Calu3 (cell line): ENCODE measurements at regions not wholly inside any gene's neighbourhood (a gene's known extent, or its start where the extent isn't known, plus 50 kb on each side); places are given as distances from the start of the nearest gene placed in this dataset.

ENCODE experiments used
- BruUV-seq: library from RNA; stranded (reverse); fragments of 400-500 nt; replicated peaks from 2 replicates; lab custom pipeline; 2021; lab: Mats Ljungman, UMichigan
- CTCF ChIA-PET: fragments of 300-600 bp; sonication (Branson Sonifier 250); formaldehyde crosslinking; loops from one replicate; lab custom pipeline; 2022; ENCODE audit warnings: antibody characterized with exemption; lab: Charles Lee
- DNase-seq: peaks from one replicate; pipeline ENCODE4 v3.0.0; 2022
- H3K27ac Mint-ChIP-seq: one replicate; pipeline ENCODE4 v1.8.0; 2022; ENCODE audit warnings: mixed read lengths; ENCODE audit not compliant: unreplicated experiment
- H3K27me3 Mint-ChIP-seq: one replicate; pipeline ENCODE4 v1.8.0; 2022; ENCODE audit warnings: mixed read lengths; ENCODE audit not compliant: unreplicated experiment
- H3K36me3 Mint-ChIP-seq: one replicate; pipeline ENCODE4 v1.8.0; 2022; ENCODE audit warnings: mild to moderate bottlenecking, moderate library complexity, mixed read lengths; ENCODE audit not compliant: insufficient read depth, unreplicated experiment
- H3K4me1 Mint-ChIP-seq: one replicate; pipeline ENCODE4 v1.8.0; 2022; ENCODE audit warnings: mild to moderate bottlenecking, low read depth, mixed read lengths; ENCODE audit not compliant: unreplicated experiment
- H3K4me3 Mint-ChIP-seq: one replicate; pipeline ENCODE4 v1.8.0; 2022; ENCODE audit warnings: mild to moderate bottlenecking, low read depth, moderate library complexity, mixed read lengths; ENCODE audit not compliant: unreplicated experiment
- H3K9me3 Mint-ChIP-seq: one replicate; pipeline ENCODE4 v1.8.0; 2022; ENCODE audit warnings: low read depth, mixed read lengths; ENCODE audit not compliant: unreplicated experiment
- intact Hi-C: fragments of 100-400 bp; cut with micrococcal nuclease; formaldehyde crosslinking; loops from one replicate; pipeline ENCODE4 v1.10.0; 2022; ENCODE audit not compliant: unreplicated experiment
- TF ChIP-seq, protein P1 (sequence below): fragments of 200-600 bp; IDR thresholded peaks from one replicate; pipeline ENCODE4 v1.8.0; 2022; ENCODE audit warnings: antibody characterized with exemption; ENCODE audit not compliant: unreplicated experiment

DNA sequence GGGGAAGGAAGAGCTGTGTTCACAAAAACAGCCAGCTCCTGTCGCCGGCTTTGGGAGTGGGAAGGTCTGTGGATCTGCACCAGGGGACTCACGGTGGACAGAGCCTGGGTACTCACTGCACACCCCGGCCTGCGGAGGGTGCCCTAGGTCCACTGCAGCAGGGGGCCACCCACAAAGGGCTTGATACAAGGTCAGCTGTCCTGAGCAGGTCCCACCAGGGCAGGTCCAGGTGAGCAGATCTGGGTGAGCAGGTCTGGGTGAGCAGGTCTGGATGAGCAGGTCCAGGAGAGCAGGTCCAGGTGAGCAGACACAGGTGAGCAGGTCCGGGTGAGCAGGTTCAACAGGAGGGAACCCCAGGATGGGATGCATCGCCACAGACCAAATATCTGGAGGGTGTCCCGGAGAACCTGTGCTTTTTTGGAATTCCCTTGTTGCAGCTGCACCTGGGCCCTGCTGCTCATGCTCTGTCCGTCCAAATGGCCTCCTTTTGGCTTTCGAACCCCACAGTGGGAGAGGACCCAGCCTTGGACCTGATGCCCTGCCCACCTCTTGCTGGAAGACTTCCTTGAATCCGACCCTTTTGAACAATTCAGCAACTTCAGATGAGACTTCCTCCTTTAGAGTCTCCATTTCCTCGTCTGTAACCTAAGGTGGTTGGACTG is 485.3 kb downstream of the TBC1D22A start:
- no peak for DNase-seq
- H3K27me3 Mint-ChIP-seq, result peaks cover 74% of the 10 kb centered on the region
- CTCF ChIA-PET, result no interaction called here
- no peaks in the 10 kb centered on the region for H3K36me3 Mint-ChIP-seq
- H3K27ac Mint-ChIP-seq, result no peak overlapping the region
- BruUV-seq, result no TSS peak
- H3K9me3 Mint-ChIP-seq, result no peaks in the 10 kb centered on the region
- no peak overlapping the region for H3K4me3 Mint-ChIP-seq
- TF ChIP-seq, protein P1, sequence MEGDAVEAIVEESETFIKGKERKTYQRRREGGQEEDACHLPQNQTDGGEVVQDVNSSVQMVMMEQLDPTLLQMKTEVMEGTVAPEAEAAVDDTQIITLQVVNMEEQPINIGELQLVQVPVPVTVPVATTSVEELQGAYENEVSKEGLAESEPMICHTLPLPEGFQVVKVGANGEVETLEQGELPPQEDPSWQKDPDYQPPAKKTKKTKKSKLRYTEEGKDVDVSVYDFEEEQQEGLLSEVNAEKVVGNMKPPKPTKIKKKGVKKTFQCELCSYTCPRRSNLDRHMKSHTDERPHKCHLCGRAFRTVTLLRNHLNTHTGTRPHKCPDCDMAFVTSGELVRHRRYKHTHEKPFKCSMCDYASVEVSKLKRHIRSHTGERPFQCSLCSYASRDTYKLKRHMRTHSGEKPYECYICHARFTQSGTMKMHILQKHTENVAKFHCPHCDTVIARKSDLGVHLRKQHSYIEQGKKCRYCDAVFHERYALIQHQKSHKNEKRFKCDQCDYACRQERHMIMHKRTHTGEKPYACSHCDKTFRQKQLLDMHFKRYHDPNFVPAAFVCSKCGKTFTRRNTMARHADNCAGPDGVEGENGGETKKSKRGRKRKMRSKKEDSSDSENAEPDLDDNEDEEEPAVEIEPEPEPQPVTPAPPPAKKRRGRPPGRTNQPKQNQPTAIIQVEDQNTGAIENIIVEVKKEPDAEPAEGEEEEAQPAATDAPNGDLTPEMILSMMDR, result no peak
- H3K4me1 Mint-ChIP-seq, result no peaks in the 10 kb centered on the region
- intact Hi-C loops, result loop anchor here (10.0 kb wide), 1 partner anchor 227 kb away; no protein-coding TSS in a partner anchor

DNA sequence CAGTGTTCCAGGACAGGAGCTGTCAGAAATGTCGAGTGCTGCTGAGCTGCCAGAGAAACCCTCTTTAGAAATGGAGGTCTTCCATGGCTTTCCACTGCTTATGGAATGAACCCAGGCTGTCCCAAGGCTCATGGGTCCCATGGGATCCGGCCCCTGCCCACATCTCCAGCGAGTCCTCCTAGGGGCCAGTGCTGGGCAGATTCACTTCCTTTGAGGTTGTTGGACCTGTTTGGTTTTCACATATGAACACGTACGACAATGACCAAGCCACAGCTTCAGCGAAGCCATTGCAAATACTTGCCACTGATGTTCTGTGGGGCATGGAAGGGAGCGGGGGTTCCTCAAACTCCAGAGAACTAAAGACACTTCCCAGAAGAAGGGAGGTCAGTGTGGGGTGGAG is 483.3 kb downstream of the TBC1D22A start:
- BruUV-seq, result no TSS peak
- Mint-ChIP-seq H3K36me3 (no peaks in the 10 kb centered on the region), H3K27ac (no peak overlapping the region), H3K27me3 (peaks cover 68% of the 10 kb centered on the region), H3K4me3 (no peak overlapping the region), H3K4me1 (no peaks in the 10 kb centered on the region), H3K9me3 (no peaks in the 10 kb centered on the region)
- CTCF ChIA-PET, result no interaction called here
- TF ChIP-seq, protein P1, result no peak
- no peak for DNase-seq
- intact Hi-C loops, result loop anchor here (1.0 to 10.0 kb wide), 2 partner anchors 25 to 229 kb away; no protein-coding TSS in a partner anchor

DNA sequence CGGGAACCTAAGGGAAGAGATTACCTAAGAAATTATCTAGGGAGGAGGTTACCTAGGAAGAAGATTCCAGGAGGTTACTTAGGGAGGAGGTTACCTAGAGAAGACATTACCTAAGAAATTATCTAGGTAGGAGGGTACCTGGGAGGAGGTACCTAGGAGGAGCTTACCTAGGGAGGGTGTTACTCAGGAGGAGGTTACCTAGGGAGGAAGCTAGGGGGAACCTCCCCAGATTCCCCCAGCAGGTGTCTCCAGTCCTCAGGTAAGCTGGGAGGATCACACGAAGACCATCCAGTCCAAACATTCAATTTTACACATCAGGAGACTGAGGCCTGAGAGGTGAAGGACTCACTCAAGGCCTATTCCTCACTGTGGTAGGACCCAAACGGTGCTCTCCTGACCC is 482.8 kb downstream of the TBC1D22A start:
- H3K27ac Mint-ChIP-seq, result no peak overlapping the region
- no peak for DNase-seq
- BruUV-seq, result no TSS peak
- no peaks in the 10 kb centered on the region for H3K36me3 Mint-ChIP-seq
- intact Hi-C loops, result loop anchor here (1.0 to 10.0 kb wide), 2 partner anchors 25 to 230 kb away; no protein-coding TSS in a partner anchor
- no peak overlapping the region for H3K4me3 Mint-ChIP-seq
- TF ChIP-seq, protein P1, result no peak
- no peaks in the 10 kb centered on the region for H3K9me3 Mint-ChIP-seq
- H3K4me1 Mint-ChIP-seq, result no peaks in the 10 kb centered on the region
- CTCF ChIA-PET, result no interaction called here
- H3K27me3 Mint-ChIP-seq, result peaks cover 63% of the 10 kb centered on the region

DNA sequence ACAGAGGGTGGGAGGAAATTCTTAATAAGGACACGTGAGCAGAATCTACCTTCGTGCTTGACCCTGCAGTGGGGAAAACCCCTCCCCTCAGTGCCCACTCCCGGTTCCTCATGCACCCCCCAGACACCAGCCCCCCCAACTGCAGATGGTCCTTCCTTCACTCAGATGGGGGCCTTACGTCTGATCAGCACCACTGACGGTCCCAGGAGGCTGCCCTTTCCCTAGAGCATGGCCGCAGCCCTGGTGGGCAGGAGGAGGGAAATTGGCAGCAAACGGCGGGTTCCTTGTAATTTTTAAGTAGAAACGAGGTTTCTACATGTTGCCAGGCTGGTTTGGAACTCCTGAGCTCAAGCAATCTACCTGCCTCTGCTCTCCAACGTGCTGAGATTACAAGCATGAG is 477.7 kb downstream of the TBC1D22A start:
- Mint-ChIP-seq H3K36me3 (no peaks in the 10 kb centered on the region), H3K4me3 (no peak overlapping the region), H3K27me3 (peaks cover 33% of the 10 kb centered on the region), H3K27ac (no peak overlapping the region), H3K9me3 (no peaks in the 10 kb centered on the region), H3K4me1 (no peaks in the 10 kb centered on the region)
- BruUV-seq, result no TSS peak
- intact Hi-C loops, result loop anchor here (10.0 kb wide), 1 partner anchor 235 kb away; no protein-coding TSS in a partner anchor
- no peak for DNase-seq
- TF ChIP-seq, protein P1, result no peak
- CTCF ChIA-PET, result no interaction called here
